Natural killer cell (primary cell): ENCODE measurements at regions not wholly inside any gene's neighbourhood (a gene's known extent, or its start where the extent isn't known, plus 50 kb on each side); places are given as distances from the start of the nearest gene placed in this dataset.

Experiments
- ATAC-seq, 3 donors: fragments of 150-1000 bp in 2 of 3; fragments of 200-7000 bp in 1 of 3; cut with Tn5 transposase; 1 replicate in 1 of 3; 2 replicates in 2 of 3; pipeline ENCODE4 v1.10.0; 2021; ENCODE audit warnings: mild to moderate bottlenecking in 2 of 3, moderate library complexity in 2 of 3
- DNase-seq, 2 donors: peaks; one replicate each; pipeline versions ENCODE4 v3.0.0 to v3.0.0-alpha.2; 2013 to 2021; ENCODE audit warnings: mixed read lengths in 1 of 2
- H3K27ac ChIP-seq: one replicate; pipeline ENCODE4 v1.5.1; 2013; ENCODE audit warnings: mild to moderate bottlenecking, low read length
- H3K27me3 ChIP-seq: one replicate; pipeline ENCODE4 v1.6.1; 2013; ENCODE audit warnings: low read length; ENCODE audit not compliant: control insufficient read depth, insufficient read depth
- H3K36me3 ChIP-seq: one replicate; pipeline ENCODE4 v1.6.1; 2013; ENCODE audit warnings: low read length; ENCODE audit not compliant: control insufficient read depth, insufficient read depth
- H3K4me1 ChIP-seq: one replicate; pipeline ENCODE4 v1.6.1; 2013; ENCODE audit warnings: low read length; ENCODE audit not compliant: control insufficient read depth, insufficient read depth
- H3K4me3 ChIP-seq: one replicate; pipeline ENCODE4 v1.5.1; 2013; ENCODE audit warnings: low read length
- H3K9me3 ChIP-seq: one replicate; pipeline ENCODE4 v1.6.1; 2013; ENCODE audit warnings: low read length; ENCODE audit not compliant: control insufficient read depth, insufficient read depth
- H3K27ac Mint-ChIP-seq, 2 donors: one replicate each; pipeline ENCODE4 v1.8.0; 2022; ENCODE audit warnings: mild to moderate bottlenecking in 2 of 2, mixed read lengths in 2 of 2, moderate library complexity in 1 of 2
- H3K27me3 Mint-ChIP-seq, 2 donors: one replicate each; pipeline ENCODE4 v1.8.0; 2022; ENCODE audit warnings: low read depth in 2 of 2, mixed read lengths in 2 of 2
- H3K36me3 Mint-ChIP-seq: one replicate; pipeline ENCODE4 v1.8.0; 2022; ENCODE audit warnings: mixed read lengths
- H3K4me1 Mint-ChIP-seq, 2 donors: one replicate each; pipeline ENCODE4 v1.8.0; 2022; ENCODE audit warnings: mixed read lengths in 2 of 2
- H3K4me3 Mint-ChIP-seq: one replicate; pipeline ENCODE4 v1.8.0; 2022; ENCODE audit warnings: mild to moderate bottlenecking, moderate library complexity, mixed read lengths
- H3K9me3 Mint-ChIP-seq, 2 donors: one replicate each; pipeline ENCODE4 v1.8.0; 2022; ENCODE audit warnings: mixed read lengths in 2 of 2
- CTCF ChIP-seq: fragments of 200-600 bp; IDR thresholded peaks from one replicate; pipeline ENCODE4 v1.8.0; 2022; ENCODE audit warnings: antibody characterized with exemption
- WGBS: methylation state at CpG from one replicate; pipeline ENCODE4 v1.1.7; 2013; ENCODE audit warnings: missing lambda C conversion rate; ENCODE audit not compliant: insufficient coverage; 5-methylcytosine and 5-hydroxymethylcytosine counted together
- intact Hi-C: fragments of 100-400 bp; cut with micrococcal nuclease; formaldehyde crosslinking; loops from one replicate; pipeline ENCODE4 v1.14.2; 2022

GRCh38 chr2:107313316-107313715, 427.3 kb upstream of the ST6GAL2 start:
- ATAC-seq: no peak
- no peak overlapping the region for H3K27ac Mint-ChIP-seq
- H3K27me3 ChIP-seq: no peaks in the 10 kb centered on the region
- no peak overlapping the region for H3K4me3 Mint-ChIP-seq
- no peak overlapping the region for H3K27ac ChIP-seq
- H3K4me1 ChIP-seq: no peaks in the 10 kb centered on the region
- WGBS: no CpG with 5 or more reads among the region's 1 CpG
- H3K36me3 ChIP-seq: no peaks in the 10 kb centered on the region
- H3K9me3 Mint-ChIP-seq: peaks cover 4 to 10% of the 10 kb centered on the region in 2 donors
- no peaks in the 10 kb centered on the region for H3K36me3 Mint-ChIP-seq
- H3K4me1 Mint-ChIP-seq: no peaks in the 10 kb centered on the region
- DNase-seq: no peak
- intact Hi-C loops: no loop called here
- no peak overlapping the region for H3K4me3 ChIP-seq
- no peaks in the 10 kb centered on the region for H3K27me3 Mint-ChIP-seq
- no peak for TF ChIP-seq CTCF
- H3K9me3 ChIP-seq: no peaks in the 10 kb centered on the region

DNA sequence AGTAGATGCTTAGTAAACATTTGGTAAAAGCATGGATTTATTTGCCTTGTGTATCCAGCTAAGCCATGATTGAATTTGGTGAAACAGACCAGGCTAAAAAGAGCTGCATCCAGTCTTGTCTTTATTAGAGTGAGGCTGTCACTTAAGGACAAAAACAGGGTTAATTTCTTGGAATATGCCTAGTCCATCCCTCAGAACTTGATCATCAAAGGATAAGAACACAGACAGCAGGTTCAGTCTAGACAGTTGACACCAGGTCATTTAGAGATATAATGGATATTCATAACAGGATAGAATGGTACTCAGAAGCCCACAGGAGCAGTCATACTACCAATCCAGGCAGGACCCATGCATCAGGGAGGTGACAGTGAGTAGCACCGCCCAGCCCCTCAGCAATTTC, 434.9 kb upstream of the ST6GAL2 start:
- WGBS: 100% methylated on average over 1 of the region's 1 CpG
- H3K4me3 Mint-ChIP-seq: no peak overlapping the region
- ATAC-seq: no peak
- DNase-seq: no peak
- no peak for TF ChIP-seq CTCF
- Histone ChIP-seq H3K27ac (no peak overlapping the region), H3K4me3 (no peak overlapping the region), H3K36me3 (no peaks in the 10 kb centered on the region), H3K27me3 (no peaks in the 10 kb centered on the region), H3K9me3 (peaks cover 5% of the 10 kb centered on the region), H3K4me1 (no peaks in the 10 kb centered on the region)
- intact Hi-C loops: no loop called here
- peaks cover 12 to 13% of the 10 kb centered on the region in 2 donors for H3K9me3 Mint-ChIP-seq
- H3K4me1 Mint-ChIP-seq: no peaks in the 10 kb centered on the region
- no peaks in the 10 kb centered on the region for H3K36me3 Mint-ChIP-seq
- no peak overlapping the region for H3K27ac Mint-ChIP-seq
- H3K27me3 Mint-ChIP-seq: no peaks in the 10 kb centered on the region

- Histone ChIP-seq H3K36me3 (no peaks in the 10 kb centered on the region), H3K4me1 (no peaks in the 10 kb centered on the region), H3K4me3 (no peak overlapping the region), H3K27me3 (no peaks in the 10 kb centered on the region), H3K27ac (no peak overlapping the region), H3K9me3 (peaks cover 8% of the 10 kb centered on the region)
- no peak for TF ChIP-seq CTCF
- Mint-ChIP-seq H3K36me3 (no peaks in the 10 kb centered on the region), H3K4me1 (no peaks in the 10 kb centered on the region), H3K4me3 (no peak overlapping the region), H3K27me3 (no peaks in the 10 kb centered on the region), H3K9me3 (peaks cover 12 to 18% of the 10 kb centered on the region in 2 donors), H3K27ac (no peak overlapping the region)
- intact Hi-C loops: no loop called here
- no peak for DNase-seq
- ATAC-seq: no peak
- WGBS: 100% methylated on average over 3 of the region's 6 CpGs
Measured at GRCh38 chr2:107322416-107322815, 436.4 kb upstream of the ST6GAL2 start.

- no peak overlapping the region for H3K27ac Mint-ChIP-seq
- no peaks in the 10 kb centered on the region for H3K36me3 Mint-ChIP-seq
- H3K4me1 Mint-ChIP-seq: no peaks in the 10 kb centered on the region
- intact Hi-C loops: no loop called here
- DNase-seq (no peak), ATAC-seq (no peak)
- 90% methylated on average over 8 of the region's 8 CpGs for WGBS
- Histone ChIP-seq H3K4me3 (no peak overlapping the region), H3K4me1 (no peaks in the 10 kb centered on the region), H3K36me3 (no peaks in the 10 kb centered on the region), H3K27me3 (no peaks in the 10 kb centered on the region), H3K27ac (no peak overlapping the region), H3K9me3 (peaks cover 8% of the 10 kb centered on the region)
- no peak for TF ChIP-seq CTCF
- H3K4me3 Mint-ChIP-seq: no peak overlapping the region
- no peaks in the 10 kb centered on the region for H3K27me3 Mint-ChIP-seq
- peaks cover 14 to 21% of the 10 kb centered on the region in 2 donors for H3K9me3 Mint-ChIP-seq
Measured at GRCh38 chr2:107323946-107324565, 438.1 kb upstream of the ST6GAL2 start.
